ENCODE measurements at regions not wholly inside any gene's neighbourhood (a gene's known extent, or its start where the extent isn't known, plus 50 kb on each side); places are given as distances from the start of the nearest gene placed in this dataset.

GRCh38 chr11:45411228-45411946 is 125.2 kb upstream of the SYT13 start:
- TF ChIP-seq CTCF (IDR thresholded peaks at IDR 0.05) (no peak), POLR2A (IDR thresholded peaks at IDR 0.05) (no peak)

All from body of pancreas (tissue), 4 donors.